Head of caudate nucleus (tissue), 42 donors: ENCODE measurements at regions not wholly inside any gene's neighbourhood (a gene's known extent, or its start where the extent isn't known, plus 50 kb on each side); places are given as distances from the start of the nearest gene placed in this dataset.
A peak's percentile ranks its signal among the peaks of the same experiment; 100 is the strongest.

ENCODE experiments used
- DNase-seq, 42 donors: peaks; one replicate each; pipeline versions ENCODE4 v3.0.0 to v3.0.0-alpha.2; 2020 to 2021; ENCODE audit warnings: mixed read lengths in 7 of 42
- intact Hi-C: fragments of 100-400 bp; cut with DNase I; formaldehyde crosslinking; loops from one replicate; pipeline ENCODE4 v1.15.0; 2022

GRCh38 chr5:84564321-84565075, 179.8 kb upstream of the EDIL3 start:
- DNase-seq, result peak in 12 of 42 donors; percentile 5 to 77 (median 44)
- intact Hi-C loops, result loop anchor here (5.0 kb wide), 2 partner anchors 167 to 177 kb away; no protein-coding TSS in a partner anchor

DNA sequence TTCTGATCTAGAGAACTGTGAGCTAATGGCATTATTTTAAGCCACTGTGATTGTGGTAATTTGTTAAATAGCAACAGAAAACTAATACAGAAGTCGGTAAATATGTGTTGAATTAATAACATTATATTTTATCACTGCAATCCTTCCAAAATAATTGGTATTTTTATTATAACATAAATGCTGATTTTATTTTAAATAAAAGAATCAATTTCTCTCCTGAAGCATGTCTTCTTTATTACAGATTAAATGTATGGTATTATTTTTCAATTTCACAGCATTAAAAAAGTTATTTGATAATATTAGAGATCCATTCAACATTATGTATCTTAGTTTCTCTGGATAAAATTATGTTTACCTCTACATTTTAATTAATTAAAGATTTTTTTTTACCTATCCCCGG, 165.5 kb upstream of the EDIL3 start:
- intact Hi-C loops, result no loop called here
- DNase-seq, result no peak

- intact Hi-C loops, result no loop called here
- no peak for DNase-seq
Measured at GRCh38 chr5:84549054-84549453, 164.4 kb upstream of the EDIL3 start.

GRCh38 chr5:84546686-84547085, 162.0 kb upstream of the EDIL3 start:
- DNase-seq, result no peak
- intact Hi-C loops, result no loop called here

DNA sequence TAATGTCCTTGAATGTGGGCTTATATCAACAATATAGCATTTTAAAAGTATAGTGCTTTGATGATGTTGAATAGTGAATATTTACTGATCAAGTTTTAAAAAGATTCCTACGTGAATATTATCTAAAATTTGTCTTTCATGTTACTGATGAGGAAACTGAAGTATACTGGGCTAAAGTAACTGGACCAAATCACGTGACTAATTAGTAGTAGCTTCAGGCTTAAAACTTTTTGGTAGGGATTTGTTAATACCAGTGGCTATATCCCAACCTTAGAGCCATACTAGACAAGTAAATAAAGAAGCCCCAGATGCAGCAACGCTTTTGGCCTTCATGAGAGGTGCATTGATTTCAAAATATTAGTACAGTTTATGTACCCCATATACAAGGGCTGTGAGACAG, 152.1 kb upstream of the EDIL3 start:
- no peak for DNase-seq
- intact Hi-C loops, result no loop called here

DNA sequence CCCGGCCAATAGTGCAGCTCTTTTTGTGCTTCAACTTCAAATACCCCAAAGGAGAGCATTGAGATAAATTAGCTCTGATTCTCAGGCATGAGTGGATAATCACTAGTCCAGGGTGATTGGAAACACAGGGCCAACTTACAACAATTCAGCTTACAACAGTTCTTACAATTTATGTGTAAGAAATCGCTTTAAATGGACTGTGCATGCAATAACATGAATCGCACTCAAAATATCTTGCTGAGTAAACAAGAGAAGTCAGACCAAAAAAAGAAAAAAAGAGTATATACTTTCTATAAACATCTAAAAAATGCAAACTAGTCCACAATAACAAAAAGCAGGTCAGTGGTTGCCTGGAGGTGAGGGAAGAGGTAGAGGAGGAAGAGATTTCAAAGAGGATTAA, 150.6 kb upstream of the EDIL3 start:
- no peak for DNase-seq
- intact Hi-C loops, result no loop called here

DNA sequence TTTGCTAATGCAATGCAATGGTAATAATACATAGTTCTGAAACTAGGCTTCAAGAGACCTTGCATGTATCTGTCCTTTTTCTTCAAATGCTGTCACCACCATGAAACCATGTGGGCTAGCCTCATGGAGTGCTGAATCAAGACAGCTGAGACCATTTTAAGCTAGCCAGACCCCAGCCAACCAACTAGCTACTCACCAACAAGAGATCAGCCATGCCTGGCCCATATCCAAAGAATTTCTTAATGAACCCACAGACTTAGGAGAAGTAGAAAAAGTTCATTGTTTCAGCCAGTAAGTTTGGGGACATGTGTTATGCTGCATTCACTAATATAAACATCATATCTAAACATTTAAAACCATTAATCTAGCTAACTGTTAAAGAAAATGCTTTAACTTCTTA, 139.8 kb upstream of the EDIL3 start:
- intact Hi-C loops, result no loop called here
- no peak for DNase-seq

DNA sequence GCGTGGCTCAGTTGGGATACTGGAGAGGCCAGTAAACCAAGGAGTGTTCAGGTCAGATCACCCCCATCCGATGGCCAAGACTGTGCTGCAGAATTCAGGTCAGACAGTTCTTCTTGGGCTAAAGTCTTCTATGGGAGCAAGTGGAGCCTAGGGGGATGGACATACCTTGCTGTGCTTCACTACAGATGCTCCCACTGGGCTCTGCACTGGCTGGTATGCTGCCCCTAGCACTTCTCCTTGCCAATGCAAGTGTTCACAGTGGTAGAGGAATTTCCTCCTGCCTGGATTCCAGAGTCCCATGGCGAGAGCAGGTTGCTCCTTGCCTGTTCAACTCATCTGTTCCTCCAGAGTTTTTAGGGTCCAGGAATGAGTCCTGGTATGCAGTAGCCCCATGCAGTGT, 134.2 kb upstream of the EDIL3 start:
- DNase-seq, result no peak
- intact Hi-C loops, result no loop called here

DNA sequence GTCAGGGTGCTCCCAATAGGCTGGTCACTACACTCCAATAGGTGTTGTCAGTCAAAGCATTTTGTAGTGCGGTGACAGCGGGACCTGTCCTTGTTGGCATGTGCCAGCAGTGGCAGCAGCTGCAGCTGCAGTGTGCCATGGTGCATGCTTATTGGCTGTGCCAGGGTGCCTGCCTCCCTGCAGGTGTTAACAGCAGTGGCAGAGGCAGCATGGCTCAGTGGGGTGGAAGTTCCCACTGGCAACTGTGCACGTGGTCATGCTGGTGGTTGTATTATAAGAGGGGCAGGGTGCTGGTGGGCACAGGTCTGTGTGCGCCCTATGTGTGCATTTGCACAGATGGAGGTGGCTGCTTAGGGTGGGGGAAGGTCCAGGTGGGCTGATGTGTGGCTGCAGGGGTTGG, 133.7 kb upstream of the EDIL3 start:
- intact Hi-C loops, result no loop called here
- no peak for DNase-seq

- intact Hi-C loops, result no loop called here
Measured at GRCh38 chr5:84506625-84507024, 121.9 kb upstream of the EDIL3 start.

GRCh38 chr5:84494453-84494852, 109.8 kb upstream of the EDIL3 start:
- intact Hi-C loops, result no loop called here
- DNase-seq, result no peak

More at GRCh38 chr5:84506625-84507024, 121.9 kb upstream of the EDIL3 start:
- no peak for DNase-seq

GRCh38 chr5:84487963-84488362, 103.3 kb upstream of the EDIL3 start:
- peak in 1 of 42 donors; percentile 7 for DNase-seq
- intact Hi-C loops, result no loop called here

DNA sequence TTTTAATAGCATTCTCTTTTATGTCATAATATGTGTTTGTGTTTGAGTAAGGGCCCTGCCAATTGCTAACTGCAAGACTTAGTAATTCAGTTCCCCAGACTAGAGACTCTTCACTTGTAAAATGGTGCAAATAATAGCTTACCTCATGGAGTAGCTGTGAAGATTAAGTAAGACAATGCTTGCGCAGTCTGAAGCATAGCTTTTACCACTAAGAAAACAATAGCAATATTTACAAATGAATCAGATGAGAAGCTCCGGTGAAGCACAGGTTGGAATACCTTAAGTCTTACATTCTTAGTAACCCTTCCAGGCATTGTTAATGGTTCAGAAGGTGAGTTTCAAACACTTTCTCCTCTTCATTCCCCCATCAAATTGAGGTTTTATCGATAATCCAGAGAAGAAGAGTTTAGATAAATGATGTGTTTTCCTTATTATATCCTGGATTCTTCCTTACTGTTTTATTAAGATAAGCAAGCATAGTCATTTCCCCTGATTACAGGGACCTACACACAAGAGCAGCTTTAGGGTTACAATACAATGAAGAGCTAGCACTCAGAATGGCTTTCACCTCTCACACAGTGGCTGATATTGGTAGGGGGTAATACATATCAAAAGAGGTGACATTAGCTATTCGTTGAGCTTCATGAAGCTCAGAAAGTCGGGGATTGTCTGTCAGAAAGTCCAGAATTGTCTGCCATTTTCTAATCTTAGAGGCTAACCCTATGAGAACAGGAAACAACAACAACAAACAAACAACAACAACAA, 96.4 kb upstream of the EDIL3 start:
- intact Hi-C loops, result no loop called here
- no peak for DNase-seq

GRCh38 chr5:84478603-84479002, 93.9 kb upstream of the EDIL3 start:
- DNase-seq, result no peak
- intact Hi-C loops, result no loop called here

GRCh38 chr5:84477485-84477884, 92.8 kb upstream of the EDIL3 start:
- DNase-seq, result no peak
- intact Hi-C loops, result no loop called here

GRCh38 chr5:84474126-84474525, 89.4 kb upstream of the EDIL3 start:
- DNase-seq, result no peak
- intact Hi-C loops, result no loop called here

DNA sequence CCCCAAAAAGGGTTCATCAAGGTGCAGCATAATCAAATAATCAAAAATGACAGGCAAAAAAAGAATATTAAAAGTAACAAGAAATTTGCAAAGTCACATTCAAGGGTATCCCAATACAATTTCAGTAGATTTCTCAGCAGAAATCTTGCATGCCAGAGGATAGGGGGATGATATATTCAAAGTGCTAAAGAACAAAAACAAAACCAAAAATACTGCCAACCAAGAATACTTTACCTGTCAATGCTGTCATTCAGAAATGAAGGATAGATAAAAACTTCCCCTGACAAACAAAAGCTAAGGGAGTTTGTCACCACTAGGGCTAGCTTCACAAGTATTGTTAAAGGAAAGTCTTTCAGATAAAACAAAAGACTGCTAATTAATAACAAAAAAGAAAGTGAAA, 68.7 kb upstream of the EDIL3 start:
- intact Hi-C loops, result no loop called here
- no peak for DNase-seq

- DNase-seq, result no peak
- intact Hi-C loops, result no loop called here
Measured at GRCh38 chr5:84450617-84451414, 66.1 kb upstream of the EDIL3 start.

DNA sequence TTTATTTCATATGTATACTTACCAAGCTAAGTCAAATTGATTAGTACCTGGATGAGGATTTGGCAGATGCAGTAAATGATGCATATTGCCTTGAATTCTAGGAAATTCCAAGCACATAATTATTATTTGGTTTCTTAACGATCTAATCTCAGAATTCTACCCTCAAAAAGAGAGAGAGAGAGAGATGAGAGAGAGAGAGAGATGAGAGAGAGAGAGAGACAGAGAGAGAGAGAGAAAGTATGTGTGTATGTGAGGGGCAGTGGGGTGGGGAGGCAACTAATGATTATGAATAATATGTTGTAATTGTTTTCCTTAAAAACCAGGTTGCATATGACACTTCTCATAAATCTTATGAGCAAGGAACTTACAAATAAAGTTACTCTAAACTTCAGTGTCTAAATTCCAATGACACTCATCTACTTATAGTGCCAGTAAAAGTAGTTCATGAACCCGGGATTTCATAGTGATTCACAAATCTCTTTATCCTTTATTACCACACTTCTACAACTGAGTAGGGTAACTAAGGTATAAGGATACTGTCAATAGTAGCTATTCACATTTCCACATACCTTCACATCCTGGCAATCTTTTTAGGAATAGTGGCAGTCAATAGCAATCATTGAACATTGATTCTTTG, 60.5 kb upstream of the EDIL3 start:
- intact Hi-C loops, result no loop called here
- no peak for DNase-seq

DNA sequence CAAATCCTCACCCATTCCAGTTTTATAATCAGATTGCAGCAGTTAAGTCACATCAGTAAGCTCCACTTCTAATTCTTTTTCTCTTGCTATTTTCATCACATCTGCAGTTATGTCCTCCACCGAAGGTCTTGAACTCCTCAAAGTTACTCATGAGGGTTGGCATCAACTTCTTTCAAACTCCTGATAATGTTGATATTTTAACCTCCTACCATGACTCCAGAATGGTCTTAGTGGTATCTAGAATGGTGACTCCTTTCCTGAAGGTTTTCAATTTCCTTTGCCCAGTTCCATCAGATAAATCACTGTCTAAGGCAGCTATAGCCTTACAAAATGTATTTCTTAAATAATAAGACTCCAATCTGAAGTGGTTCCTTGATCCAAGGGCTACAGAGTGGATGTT, 53.8 kb upstream of the EDIL3 start:
- intact Hi-C loops, result no loop called here

More for the DNA sequence above, 53.8 kb upstream of the EDIL3 start:
- DNase-seq, result no peak
